ENCODE measurements at regions not wholly inside any gene's neighbourhood (a gene's known extent, or its start where the extent isn't known, plus 50 kb on each side); places are given as distances from the start of the nearest gene placed in this dataset.

DNA sequence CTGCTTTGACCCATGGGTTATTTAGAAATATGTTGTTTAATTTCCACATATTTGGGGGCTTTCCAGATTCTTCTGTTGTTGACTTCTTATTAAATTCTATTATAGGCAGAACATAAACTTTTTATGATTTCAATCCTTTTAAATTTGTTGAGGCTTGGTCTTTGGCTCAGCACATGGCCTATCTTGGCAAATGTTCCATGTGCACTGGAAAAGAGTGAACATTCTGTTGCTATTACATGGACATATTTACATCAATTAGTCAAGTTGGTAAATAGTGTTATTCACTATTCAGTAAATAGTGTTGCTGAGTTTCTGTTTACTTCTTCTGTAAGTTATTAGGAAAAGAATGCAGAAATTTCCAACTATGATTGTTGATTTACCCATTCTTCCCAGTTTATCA is 75.4 kb downstream of the ETS2 start:
- ATAC-seq (ENCODE audit: low FRiP score in 2 of 2) (no peak), DNase-seq (no peak)
- peaks cover 0 to 2% (median under 1%) of the 10 kb centered on the region in 4 donors for H3K9me3 ChIP-seq
- no peak overlapping the region for H3K4me3 ChIP-seq
- no peaks in the 10 kb centered on the region for H3K27me3 ChIP-seq
- TF ChIP-seq POLR2AphosphoS5 (IDR thresholded peaks at IDR 0.05) (no peak), POLR2A (IDR thresholded peaks at IDR 0.05) (no peak), EP300 (IDR thresholded peaks at IDR 0.05) (no peak)
- TF ChIP-seq, protein P1, sequence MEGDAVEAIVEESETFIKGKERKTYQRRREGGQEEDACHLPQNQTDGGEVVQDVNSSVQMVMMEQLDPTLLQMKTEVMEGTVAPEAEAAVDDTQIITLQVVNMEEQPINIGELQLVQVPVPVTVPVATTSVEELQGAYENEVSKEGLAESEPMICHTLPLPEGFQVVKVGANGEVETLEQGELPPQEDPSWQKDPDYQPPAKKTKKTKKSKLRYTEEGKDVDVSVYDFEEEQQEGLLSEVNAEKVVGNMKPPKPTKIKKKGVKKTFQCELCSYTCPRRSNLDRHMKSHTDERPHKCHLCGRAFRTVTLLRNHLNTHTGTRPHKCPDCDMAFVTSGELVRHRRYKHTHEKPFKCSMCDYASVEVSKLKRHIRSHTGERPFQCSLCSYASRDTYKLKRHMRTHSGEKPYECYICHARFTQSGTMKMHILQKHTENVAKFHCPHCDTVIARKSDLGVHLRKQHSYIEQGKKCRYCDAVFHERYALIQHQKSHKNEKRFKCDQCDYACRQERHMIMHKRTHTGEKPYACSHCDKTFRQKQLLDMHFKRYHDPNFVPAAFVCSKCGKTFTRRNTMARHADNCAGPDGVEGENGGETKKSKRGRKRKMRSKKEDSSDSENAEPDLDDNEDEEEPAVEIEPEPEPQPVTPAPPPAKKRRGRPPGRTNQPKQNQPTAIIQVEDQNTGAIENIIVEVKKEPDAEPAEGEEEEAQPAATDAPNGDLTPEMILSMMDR (IDR thresholded peaks at IDR 0.05), result no peak
- H3K27ac ChIP-seq, result no peak overlapping the region
- no peaks in the 10 kb centered on the region for H3K4me1 ChIP-seq
- no peaks in the 10 kb centered on the region for H3K36me3 ChIP-seq

DNA sequence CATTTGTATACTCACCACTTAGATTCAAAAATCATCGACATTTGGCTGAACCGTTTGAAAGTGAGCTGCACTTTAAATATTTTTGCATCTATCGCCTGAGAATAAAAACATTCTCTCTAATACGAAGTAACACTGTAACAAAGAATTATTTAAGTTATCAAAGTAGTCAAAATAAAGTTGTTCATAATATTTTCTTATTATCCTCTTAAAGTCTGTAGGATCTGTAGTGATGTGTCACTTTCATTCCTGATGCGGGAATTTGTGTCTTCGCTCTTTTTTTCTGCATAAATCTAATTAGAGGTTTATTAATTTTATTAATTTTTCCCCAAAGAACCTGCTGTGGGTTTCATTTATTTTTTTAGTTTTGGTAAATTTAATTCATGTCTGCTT is 74.8 kb downstream of the ETS2 start:
- no peaks in the 10 kb centered on the region for H3K36me3 ChIP-seq
- TF ChIP-seq, protein P1 (IDR thresholded peaks at IDR 0.05), result no peak
- TF ChIP-seq POLR2A (IDR thresholded peaks at IDR 0.05), result no peak
- no peak for TF ChIP-seq POLR2AphosphoS5 (IDR thresholded peaks at IDR 0.05)
- no peak for TF ChIP-seq EP300 (IDR thresholded peaks at IDR 0.05)
- no peaks in the 10 kb centered on the region for H3K27me3 ChIP-seq
- DNase-seq (no peak), ATAC-seq (ENCODE audit: low FRiP score in 2 of 2) (no peak)
- 94% methylated on average over 6 of the region's 6 CpGs for WGBS, 2 donors
- H3K4me3 ChIP-seq, result no peak overlapping the region
- no peaks in the 10 kb centered on the region for H3K4me1 ChIP-seq
- no peak overlapping the region for H3K27ac ChIP-seq
- peaks cover 0 to 2% (median 0%) of the 10 kb centered on the region in 4 donors for H3K9me3 ChIP-seq

DNA sequence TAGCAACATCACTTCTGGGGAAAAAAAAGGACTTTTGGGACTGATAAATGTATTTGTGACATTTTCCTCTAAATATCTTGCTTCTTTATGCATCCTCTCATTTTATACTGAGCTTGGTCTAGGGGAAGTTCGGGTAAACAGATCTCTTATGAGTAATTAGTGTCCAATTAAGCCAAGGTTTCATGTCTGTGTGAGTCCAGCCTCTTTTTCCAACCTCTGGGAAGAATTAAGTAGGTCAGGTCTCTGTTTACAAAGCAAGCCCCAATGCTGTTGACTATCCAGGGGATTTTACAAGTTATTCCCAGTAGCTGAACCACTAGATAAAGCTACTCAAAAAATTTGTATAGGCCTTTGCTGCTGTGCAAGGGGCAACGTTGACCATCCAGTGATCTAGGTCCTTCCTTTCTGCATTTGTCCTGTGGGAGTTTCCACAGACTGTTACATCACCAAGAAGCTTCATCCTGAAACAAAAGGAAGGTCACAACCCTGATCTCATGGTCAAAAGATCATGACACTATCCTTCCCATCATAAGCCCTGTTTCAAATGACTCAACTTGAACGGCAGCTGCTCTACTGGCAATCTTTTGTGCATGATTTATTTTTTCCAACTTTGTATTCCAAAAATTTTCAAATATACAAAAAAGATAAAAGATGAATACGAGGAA is 74.3 kb downstream of the ETS2 start:
- 68 to 87% methylated on average over 3 to 4 of the region's 4 CpGs for WGBS, 2 donors
- H3K4me3 ChIP-seq, result no peak overlapping the region
- TF ChIP-seq EP300 (IDR thresholded peaks at IDR 0.05) (no peak), POLR2AphosphoS5 (IDR thresholded peaks at IDR 0.05) (peak in 1 of 2 donors; percentile 30), POLR2A (IDR thresholded peaks at IDR 0.05) (no peak)
- TF ChIP-seq, protein P1 (IDR thresholded peaks at IDR 0.05), result no peak

DNA sequence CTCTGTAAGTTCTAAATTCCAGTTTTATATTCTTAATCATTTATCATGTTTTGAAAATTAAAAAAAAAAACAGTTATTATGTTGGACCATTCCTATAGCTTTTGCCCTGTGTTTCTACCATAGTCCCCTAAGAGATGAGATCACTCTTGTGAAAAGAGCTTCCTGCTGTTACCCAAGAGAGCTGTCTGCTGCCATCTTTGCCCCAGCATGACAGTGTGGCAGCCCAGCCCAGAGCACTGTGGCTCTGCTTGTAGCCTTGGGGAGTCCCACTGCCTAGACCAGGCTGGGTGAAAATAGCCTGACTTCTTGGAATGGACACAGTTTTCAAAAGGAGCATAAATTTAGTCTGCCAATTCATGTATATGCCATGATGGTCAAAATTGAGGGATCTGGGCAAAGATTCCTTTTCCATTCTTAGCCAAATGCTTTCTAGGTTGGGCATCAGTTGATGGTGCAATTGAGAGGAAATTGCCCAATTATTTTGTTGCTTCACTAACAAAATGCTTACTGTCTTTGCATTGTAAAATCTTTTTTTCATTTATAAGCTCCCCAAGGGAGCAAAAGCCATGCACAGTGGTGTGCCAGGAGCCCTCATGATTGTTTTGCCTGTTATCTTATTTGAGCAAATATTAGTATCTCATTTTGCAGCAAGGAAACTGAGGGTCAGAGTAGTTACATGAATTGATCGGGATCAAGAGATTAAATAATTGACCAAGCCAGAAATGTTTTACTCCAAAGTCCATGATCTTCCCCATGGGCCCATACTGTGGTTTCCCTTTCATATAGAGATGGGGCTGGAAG is 72.8 kb downstream of the ETS2 start:
- Histone ChIP-seq H3K36me3 (no peaks in the 10 kb centered on the region), H3K27ac (no peak overlapping the region), H3K9me3 (peaks cover 0 to 2% (median 0%) of the 10 kb centered on the region in 4 donors), H3K4me1 (no peaks in the 10 kb centered on the region), H3K27me3 (no peaks in the 10 kb centered on the region), H3K4me3 (no peak overlapping the region)
- ATAC-seq (ENCODE audit: low FRiP score in 2 of 2), result no peak
- peak in 1 of 2 donors; percentile 36 for DNase-seq
- 100% methylated on average over 1 of the region's 1 CpG for WGBS, 2 donors
- TF ChIP-seq POLR2AphosphoS5 (IDR thresholded peaks at IDR 0.05) (peak in 1 of 2 donors; percentile 35), EP300 (IDR thresholded peaks at IDR 0.05) (no peak), POLR2A (IDR thresholded peaks at IDR 0.05) (no peak)
- TF ChIP-seq, protein P1 (IDR thresholded peaks at IDR 0.05), result no peak

More for the DNA sequence above, 74.3 kb downstream of the ETS2 start:
- Histone ChIP-seq H3K27me3 (no peaks in the 10 kb centered on the region), H3K27ac (no peak overlapping the region), H3K9me3 (peaks cover 0 to 2% (median 0%) of the 10 kb centered on the region in 4 donors), H3K36me3 (no peaks in the 10 kb centered on the region), H3K4me1 (no peaks in the 10 kb centered on the region)
- ATAC-seq (ENCODE audit: low FRiP score in 2 of 2) (no peak), DNase-seq (no peak)

All from upper lobe of left lung (tissue), 6 donors.